HPDE6-E6E7 (cell line): ENCODE measurements at regions not wholly inside any gene's neighbourhood (a gene's known extent, or its start where the extent isn't known, plus 50 kb on each side); places are given as distances from the start of the nearest gene placed in this dataset.
"Not testable (repeated sequence)": the region's sequence is repeated elsewhere in the genome, so short reads cannot be mapped to it uniquely, and the experiment has no call there.

Experiments used
- DNase-seq: peaks from one replicate; pipeline ENCODE4 v3.0.0; 2011; ENCODE audit warnings: missing footprints; ENCODE audit errors: extremely low spot score

- DNase-seq = no peak
These were observed 201.0 kb downstream of the PRL start for GRCh38 chr6:22095836-22096235.

DNA sequence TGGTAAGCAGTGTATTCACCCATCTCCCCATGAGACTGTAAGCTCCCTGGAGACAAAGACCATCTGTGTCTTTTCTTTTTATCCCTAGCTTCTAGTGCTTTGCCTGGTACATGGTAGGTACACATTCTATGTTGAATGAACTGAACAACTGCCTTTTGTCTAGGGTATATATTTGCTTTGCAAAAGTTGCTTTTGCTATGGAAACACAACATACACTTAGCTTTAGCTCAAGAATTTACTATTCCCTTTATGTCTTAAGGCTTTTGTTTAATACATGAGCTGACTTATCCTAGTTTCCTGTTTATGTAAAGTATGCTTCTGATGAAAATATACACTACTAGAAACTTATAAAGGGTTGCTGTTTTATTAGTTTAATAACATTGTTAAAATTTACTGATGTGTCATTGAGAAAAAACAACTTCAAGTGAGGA, 198.2 kb downstream of the PRL start:
- no peak for DNase-seq

DNA sequence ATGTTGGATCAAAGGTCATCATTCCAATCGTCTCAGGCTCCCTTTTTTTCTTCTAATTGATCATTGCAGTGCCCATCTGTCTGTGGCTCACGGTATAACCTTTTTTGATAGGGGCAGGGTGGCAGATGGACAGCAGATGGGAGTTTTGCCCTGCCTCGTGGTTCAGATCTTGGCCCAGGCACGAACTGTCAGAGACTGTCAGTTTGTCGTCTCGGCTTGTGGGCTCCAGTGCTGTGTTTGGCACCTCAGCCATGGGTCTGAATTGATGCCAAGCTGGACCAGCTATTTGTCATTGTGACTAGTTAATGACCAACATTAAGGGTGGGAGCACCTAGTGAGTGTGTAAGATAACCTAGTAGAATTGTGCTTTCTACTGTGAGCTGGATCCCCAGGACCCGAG, 197.6 kb downstream of the PRL start:
- DNase-seq = no peak

- DNase-seq = no peak
These were observed 196.9 kb downstream of the PRL start for GRCh38 chr6:22099923-22100322.

DNA sequence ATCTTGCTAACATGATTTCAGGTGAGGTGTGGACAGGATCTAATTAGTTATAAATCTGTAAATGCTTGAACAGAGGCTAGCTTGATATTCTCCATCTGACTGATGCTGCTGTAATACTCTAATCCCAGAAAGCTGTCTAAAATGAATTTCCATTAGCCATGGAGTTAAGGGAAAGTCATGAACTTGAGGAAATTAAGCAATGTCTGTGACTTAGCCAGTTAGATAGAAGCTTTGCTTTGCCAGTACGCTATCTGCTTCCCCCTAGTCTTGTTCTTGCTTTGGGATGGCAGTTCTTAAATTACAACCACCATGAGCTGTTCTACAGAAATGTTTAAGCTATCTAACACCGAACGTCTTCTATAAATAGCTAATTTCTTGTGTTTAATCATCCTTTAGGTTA, 195.7 kb downstream of the PRL start:
- DNase-seq = no peak

DNA sequence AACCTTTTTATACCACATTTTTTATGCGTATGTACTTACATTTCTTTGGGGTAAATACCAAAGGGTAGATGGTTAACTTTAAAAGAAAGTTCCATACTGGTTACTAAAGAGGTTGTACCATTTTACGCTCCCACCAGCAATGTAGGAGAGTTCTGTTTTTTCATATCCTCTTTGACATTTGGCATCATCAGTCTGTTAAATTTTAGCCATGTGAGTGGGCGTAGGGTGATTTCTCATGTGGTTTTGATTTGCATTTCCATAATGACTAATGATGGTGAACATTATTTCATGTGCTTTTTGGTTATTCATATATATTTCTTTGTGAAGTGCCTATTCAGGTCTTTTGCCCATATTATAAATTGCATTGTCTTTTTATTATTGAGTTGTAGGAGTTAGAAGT, 194.2 kb downstream of the PRL start:
- DNase-seq = no peak

DNA sequence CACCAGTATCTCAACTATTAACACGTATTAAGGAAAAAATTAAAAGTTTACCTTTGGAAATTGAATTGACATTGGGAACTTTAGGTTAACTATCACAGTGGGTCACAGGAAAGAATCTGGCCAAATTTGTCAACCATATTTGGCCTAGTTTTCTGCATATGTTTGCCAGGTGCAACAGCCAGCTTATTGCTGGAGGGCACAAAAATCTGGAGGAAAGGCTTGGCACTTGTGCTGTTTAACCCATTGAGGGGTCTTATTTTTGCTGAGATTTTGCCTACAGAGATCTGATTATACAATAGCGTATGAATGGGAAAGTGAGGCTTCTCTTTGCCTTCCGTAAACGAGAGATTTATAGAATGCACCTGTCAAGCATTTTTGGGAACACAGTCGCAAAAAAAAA, 190.4 kb downstream of the PRL start:
- no peak for DNase-seq

GRCh38 chr6:22106961-22107360, 189.9 kb downstream of the PRL start:
- DNase-seq = no peak

- no peak for DNase-seq
These were observed 188.6 kb downstream of the PRL start for GRCh38 chr6:22108199-22108598.

- DNase-seq = no peak
These were observed 186.8 kb downstream of the PRL start for GRCh38 chr6:22110061-22110460.

GRCh38 chr6:22112461-22112860, 184.4 kb downstream of the PRL start:
- peak; percentile 3 for DNase-seq

- DNase-seq = peak; percentile 80
These were observed 183.6 kb downstream of the PRL start for GRCh38 chr6:22113026-22113766.

DNA sequence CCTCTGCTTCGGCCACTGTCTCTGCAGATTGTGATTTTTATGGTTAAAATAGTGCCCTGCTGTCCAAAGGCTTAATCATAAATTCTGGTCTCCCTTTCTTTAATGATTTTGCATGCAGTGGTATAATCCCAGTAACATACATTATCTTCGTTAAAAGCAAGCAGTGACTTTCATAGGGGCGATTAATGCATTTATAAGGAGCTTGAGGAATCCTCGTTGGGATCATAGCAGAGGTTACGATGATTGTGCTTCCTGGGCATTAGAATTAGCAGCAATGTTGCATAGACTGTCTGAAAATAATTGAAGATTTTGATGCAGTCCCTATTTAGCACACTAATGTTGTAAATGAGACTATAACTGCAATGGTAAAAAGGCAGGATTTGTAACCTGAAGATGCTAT, 181.3 kb downstream of the PRL start:
- no peak for DNase-seq

GRCh38 chr6:22117631-22118030, 179.2 kb downstream of the PRL start:
- no peak for DNase-seq

DNA sequence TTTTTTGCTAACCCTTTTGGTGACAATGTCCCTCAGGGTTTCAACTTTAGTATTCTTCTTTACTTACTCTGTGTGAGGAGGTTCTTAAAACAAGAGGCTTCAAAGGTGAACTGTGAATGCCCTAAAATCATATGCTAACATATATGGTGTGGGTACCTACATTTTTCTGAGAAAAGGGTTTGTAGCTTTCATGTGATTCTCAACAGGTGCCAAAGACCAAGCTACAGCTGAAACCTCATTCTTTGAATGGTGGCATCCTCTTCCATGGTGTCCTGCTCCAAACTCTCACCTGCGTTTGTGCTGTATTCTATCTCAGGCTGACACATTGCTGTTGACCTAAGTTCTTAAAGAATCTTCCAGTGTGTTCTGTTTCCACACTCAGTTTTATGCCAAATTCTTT, 177.3 kb downstream of the PRL start:
- no peak for DNase-seq

DNA sequence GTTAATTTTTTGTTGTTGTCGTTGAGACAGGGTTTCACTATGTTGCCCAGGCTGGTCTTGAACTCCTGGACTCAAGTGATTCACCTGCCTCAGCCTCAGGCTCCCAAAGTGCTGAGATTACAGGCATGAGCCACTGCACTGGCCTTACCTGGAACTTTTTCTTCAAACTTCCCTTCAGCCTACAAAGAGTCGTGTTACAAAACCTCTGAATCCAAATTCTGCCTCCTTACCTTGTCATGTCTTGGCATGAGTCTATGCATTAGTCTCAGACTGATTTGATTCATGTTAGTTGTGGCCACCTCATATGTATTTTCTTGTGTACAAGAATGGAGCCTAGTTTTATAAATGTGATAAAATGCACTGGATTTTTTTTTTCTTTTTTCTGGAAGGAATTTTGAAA, 172.1 kb downstream of the PRL start:
- no peak for DNase-seq

DNA sequence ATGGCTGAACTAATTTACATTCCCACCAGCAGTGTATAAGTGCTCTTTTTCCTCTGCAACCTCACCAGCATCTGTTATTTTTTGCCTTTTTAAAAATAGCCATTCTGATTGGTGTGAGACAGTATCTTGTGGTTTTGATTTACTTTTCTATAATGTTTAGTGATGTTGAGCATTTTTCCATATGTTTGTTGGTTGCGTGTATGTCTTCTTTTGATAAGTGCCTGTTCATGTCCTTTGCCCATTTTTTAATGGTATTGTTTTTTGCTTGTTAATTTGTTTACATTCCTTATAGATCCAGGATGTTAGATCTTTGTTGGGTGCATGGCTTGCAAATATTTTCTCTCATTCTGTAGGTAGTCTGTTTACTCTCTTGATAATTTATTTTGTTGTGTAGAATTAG, 169.9 kb downstream of the PRL start:
- DNase-seq = no peak

DNA sequence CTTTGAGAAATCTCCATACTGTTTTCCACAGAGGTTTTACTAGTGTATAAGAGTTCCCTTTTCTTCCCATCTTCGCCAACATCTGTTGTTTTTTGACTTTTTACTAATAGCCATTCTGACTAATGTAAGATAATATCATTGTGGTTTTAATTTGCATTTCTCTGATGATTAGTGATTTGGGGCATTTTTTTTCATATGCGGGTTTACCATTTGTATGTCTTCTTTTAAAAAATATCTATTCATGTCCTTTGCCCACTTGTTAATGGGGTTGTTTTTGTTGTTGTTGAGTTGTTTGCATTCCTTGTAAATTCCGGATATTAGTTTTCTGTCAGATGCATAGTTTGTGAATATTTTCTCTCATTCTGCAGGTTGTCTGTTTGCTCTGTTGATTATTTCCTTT, 167.1 kb downstream of the PRL start:
- DNase-seq = no peak

DNA sequence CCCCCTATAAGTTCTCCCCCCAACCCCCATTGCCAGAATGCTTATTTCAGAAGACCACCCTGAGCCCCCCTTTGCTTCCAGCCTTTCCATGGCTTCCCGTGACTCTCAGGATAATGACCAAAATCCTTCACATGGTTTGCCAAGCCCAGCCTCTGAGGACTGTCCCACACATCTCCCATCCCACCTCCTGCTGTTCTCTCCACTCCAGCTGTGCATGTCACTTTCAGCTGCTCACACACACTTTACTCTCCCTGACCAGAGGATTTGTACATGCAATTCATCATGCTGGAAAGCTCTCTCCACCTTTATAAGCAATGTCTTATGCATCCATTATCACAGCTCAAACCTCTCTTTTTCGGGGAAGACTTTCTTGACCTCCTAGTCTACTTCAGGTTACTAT, 164.2 kb downstream of the PRL start:
- DNase-seq = no peak

GRCh38 chr6:22133357-22133756, 163.5 kb downstream of the PRL start:
- DNase-seq = no peak

- DNase-seq = no peak
These were observed 162.5 kb downstream of the PRL start for GRCh38 chr6:22134308-22134707.

DNA sequence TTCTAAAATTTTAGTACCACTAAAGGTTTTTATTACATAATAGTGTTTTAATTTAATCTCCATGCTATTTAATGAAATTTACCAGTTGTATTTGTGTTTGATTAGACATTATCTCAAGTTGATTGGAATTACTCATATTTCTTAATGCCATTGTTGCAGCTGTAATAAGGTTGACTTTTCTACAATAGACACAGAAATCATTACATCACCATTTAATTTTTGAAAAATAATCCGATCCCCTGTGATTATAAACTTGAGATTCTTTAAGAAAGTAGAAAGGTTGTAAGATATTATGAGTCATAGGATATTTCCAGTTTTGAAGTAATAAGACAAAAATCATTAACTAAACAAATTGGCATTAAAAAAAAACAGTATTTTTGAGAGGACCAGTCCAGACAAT, 161.4 kb downstream of the PRL start:
- DNase-seq = no peak

DNA sequence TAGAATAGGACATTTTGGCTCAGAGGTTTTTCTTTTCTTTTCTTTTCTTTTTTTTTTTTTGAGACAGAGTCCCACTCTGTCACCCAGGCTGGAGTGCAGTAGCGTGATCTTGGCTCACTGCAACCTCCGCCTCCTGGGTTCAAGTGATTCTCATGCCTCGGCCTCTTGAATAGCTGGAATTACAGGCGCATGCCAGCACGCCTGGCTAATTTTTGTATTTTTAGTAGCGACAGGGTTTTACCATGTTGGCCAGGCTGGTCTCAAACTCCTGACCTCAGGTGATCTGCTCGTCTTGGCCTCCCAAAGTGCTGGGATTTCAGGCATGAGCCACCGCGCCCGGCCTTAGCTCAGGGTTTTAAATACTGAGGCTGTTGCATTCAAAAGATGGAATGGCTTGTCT, 156.1 kb downstream of the PRL start:
- not testable (repeated sequence) for DNase-seq

GRCh38 chr6:22141241-22141745, 155.5 kb downstream of the PRL start:
- no peak for DNase-seq
